NB4 (cell line): ENCODE measurements at regions not wholly inside any gene's neighbourhood (a gene's known extent, or its start where the extent isn't known, plus 50 kb on each side); places are given as distances from the start of the nearest gene placed in this dataset.

ENCODE experiments used
- POLR2A ChIP-seq: IDR thresholded peaks from 2 replicates; pipeline ENCODE4 v1.6.1; 2011; ENCODE audit warnings: mild to moderate bottlenecking; ENCODE audit not compliant: insufficient read length; ENCODE audit errors: extremely low read depth
- TF ChIP-seq, protein P1 (sequence below): IDR thresholded peaks from one replicate; pipeline ENCODE4 v1.5.1; 2012; ENCODE audit warnings: low read depth, low read length

DNA sequence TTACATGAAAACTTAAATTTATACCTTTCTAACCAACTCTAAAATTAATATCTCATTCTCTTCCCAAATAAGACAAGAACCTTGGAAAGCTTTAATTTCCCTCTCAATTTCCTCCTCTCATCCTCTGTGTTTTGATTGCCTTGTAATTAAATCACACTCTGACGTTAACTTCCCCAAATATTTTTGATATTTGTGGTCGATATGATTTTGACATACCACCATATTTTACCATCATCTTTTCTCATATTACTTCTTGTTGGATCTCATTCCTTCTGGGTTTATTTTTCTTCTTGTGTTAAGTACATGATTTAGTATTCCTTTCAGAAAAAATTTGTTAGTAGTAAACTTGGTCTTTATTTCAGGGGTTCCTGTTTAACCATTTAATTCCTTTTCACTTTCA lies 69.6 kb downstream of the RDH14 start:
- TF ChIP-seq, protein P1, sequence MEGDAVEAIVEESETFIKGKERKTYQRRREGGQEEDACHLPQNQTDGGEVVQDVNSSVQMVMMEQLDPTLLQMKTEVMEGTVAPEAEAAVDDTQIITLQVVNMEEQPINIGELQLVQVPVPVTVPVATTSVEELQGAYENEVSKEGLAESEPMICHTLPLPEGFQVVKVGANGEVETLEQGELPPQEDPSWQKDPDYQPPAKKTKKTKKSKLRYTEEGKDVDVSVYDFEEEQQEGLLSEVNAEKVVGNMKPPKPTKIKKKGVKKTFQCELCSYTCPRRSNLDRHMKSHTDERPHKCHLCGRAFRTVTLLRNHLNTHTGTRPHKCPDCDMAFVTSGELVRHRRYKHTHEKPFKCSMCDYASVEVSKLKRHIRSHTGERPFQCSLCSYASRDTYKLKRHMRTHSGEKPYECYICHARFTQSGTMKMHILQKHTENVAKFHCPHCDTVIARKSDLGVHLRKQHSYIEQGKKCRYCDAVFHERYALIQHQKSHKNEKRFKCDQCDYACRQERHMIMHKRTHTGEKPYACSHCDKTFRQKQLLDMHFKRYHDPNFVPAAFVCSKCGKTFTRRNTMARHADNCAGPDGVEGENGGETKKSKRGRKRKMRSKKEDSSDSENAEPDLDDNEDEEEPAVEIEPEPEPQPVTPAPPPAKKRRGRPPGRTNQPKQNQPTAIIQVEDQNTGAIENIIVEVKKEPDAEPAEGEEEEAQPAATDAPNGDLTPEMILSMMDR = no peak
- no peak for TF ChIP-seq POLR2A
